ENCODE measurements at regions not wholly inside any gene's neighbourhood (a gene's known extent, or its start where the extent isn't known, plus 50 kb on each side); places are given as distances from the start of the nearest gene placed in this dataset.

DNA sequence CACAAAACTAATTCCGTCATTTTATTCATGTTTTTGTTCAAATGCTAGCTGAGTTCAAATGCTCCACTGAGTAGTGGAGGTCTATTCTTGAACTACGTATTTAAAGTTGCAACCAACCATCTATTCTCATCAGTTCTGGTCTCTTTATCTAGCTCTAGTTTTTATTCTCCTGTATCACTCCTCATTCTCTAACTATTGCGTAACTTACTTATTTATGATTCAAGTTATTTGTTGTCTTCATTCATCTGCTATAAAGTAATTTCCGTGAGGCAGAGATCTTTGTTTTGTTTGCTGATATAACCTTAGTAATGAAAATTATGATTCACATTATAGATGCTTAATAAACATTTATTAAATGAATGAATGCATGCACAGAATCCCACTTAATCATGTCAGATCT is 221.6 kb upstream of the ASCC3 start:
- no TSS peak for BruUV-seq (replicated peaks)
- Mint-ChIP-seq H3K27ac (ENCODE audit: unreplicated experiment) (no peak overlapping the region), H3K9me3 (ENCODE audit: unreplicated experiment) (peaks cover 9% of the 10 kb centered on the region), H3K27me3 (ENCODE audit: insufficient read depth, unreplicated experiment) (peaks cover 3% of the 10 kb centered on the region), H3K4me3 (ENCODE audit: unreplicated experiment) (no peak overlapping the region), H3K36me3 (ENCODE audit: insufficient read depth, unreplicated experiment) (no peaks in the 10 kb centered on the region), H3K4me1 (ENCODE audit: low read depth, unreplicated experiment) (no peaks in the 10 kb centered on the region)
- CTCF ChIA-PET: no interaction called here
- Histone ChIP-seq H3K27me3 (replicated peaks; ENCODE audit: control insufficient read depth, insufficient read depth, low read length) (no peaks in the 10 kb centered on the region), H3K36me3 (ENCODE audit: control insufficient read depth, insufficient read depth, low read length) (no peaks in the 10 kb centered on the region), H3K4me3 (ENCODE audit: low read depth, low read length) (no peak overlapping the region), H3K9me3 (no peaks in the 10 kb centered on the region; the same call in 1 of the 2 replicates), H3K4me1 (no peaks in the 10 kb centered on the region)
- intact Hi-C loops (cut with micrococcal nuclease; ENCODE audit: unreplicated experiment): loop anchor here (5.0 kb wide), 1 partner anchor 305 kb away; no protein-coding TSS in a partner anchor
- POLR2A ChIA-PET: no interaction called here
- TF ChIP-seq, protein P1, sequence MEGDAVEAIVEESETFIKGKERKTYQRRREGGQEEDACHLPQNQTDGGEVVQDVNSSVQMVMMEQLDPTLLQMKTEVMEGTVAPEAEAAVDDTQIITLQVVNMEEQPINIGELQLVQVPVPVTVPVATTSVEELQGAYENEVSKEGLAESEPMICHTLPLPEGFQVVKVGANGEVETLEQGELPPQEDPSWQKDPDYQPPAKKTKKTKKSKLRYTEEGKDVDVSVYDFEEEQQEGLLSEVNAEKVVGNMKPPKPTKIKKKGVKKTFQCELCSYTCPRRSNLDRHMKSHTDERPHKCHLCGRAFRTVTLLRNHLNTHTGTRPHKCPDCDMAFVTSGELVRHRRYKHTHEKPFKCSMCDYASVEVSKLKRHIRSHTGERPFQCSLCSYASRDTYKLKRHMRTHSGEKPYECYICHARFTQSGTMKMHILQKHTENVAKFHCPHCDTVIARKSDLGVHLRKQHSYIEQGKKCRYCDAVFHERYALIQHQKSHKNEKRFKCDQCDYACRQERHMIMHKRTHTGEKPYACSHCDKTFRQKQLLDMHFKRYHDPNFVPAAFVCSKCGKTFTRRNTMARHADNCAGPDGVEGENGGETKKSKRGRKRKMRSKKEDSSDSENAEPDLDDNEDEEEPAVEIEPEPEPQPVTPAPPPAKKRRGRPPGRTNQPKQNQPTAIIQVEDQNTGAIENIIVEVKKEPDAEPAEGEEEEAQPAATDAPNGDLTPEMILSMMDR (IDR thresholded peaks at IDR 0.05; ENCODE audit: insufficient read depth in 1 of 2, low read depth in 1 of 2, low read length in 1 of 2, severe bottlenecking in 1 of 2, unreplicated experiment in 1 of 2): no peak
- DNase-seq: no peak

GRCh38 chr6:101108286-101108685 is 227.2 kb upstream of the ASCC3 start:
- H3K9me3 Mint-ChIP-seq (ENCODE audit: unreplicated experiment): no peaks in the 10 kb centered on the region
- POLR2A ChIA-PET: no interaction called here
- no peak overlapping the region for H3K4me3 ChIP-seq (ENCODE audit: low read depth, low read length)
- no peaks in the 10 kb centered on the region for H3K9me3 ChIP-seq
- no peak overlapping the region for H3K27ac Mint-ChIP-seq (ENCODE audit: unreplicated experiment)
- H3K36me3 Mint-ChIP-seq (ENCODE audit: insufficient read depth, unreplicated experiment): no peaks in the 10 kb centered on the region
- no TSS peak for BruUV-seq (replicated peaks)
- no peak overlapping the region for H3K4me3 Mint-ChIP-seq (ENCODE audit: unreplicated experiment)
- intact Hi-C loops (cut with micrococcal nuclease; ENCODE audit: unreplicated experiment): no loop called here
- no peaks in the 10 kb centered on the region for H3K27me3 ChIP-seq (replicated peaks; ENCODE audit: control insufficient read depth, insufficient read depth, low read length)
- peaks cover 2% of the 10 kb centered on the region for H3K27me3 Mint-ChIP-seq (ENCODE audit: insufficient read depth, unreplicated experiment)
- DNase-seq: no peak
- no peaks in the 10 kb centered on the region for H3K4me1 Mint-ChIP-seq (ENCODE audit: low read depth, unreplicated experiment)
- H3K4me1 ChIP-seq: no peaks in the 10 kb centered on the region
- TF ChIP-seq, protein P1 (IDR thresholded peaks at IDR 0.05; ENCODE audit: insufficient read depth in 1 of 2, low read depth in 1 of 2, low read length in 1 of 2, severe bottlenecking in 1 of 2, unreplicated experiment in 1 of 2): no peak
- CTCF ChIA-PET: no interaction called here
- no peaks in the 10 kb centered on the region for H3K36me3 ChIP-seq (ENCODE audit: control insufficient read depth, insufficient read depth, low read length)

- ChIA-PET CTCF (no interaction called here), POLR2A (no interaction called here)
- DNase-seq: no peak
- Mint-ChIP-seq H3K4me1 (ENCODE audit: low read depth, unreplicated experiment) (no peaks in the 10 kb centered on the region), H3K4me3 (ENCODE audit: unreplicated experiment) (no peak overlapping the region), H3K27me3 (ENCODE audit: insufficient read depth, unreplicated experiment) (peaks cover 2% of the 10 kb centered on the region), H3K27ac (ENCODE audit: unreplicated experiment) (no peak overlapping the region), H3K9me3 (ENCODE audit: unreplicated experiment) (no peaks in the 10 kb centered on the region), H3K36me3 (ENCODE audit: insufficient read depth, unreplicated experiment) (no peaks in the 10 kb centered on the region)
- TF ChIP-seq, protein P1 (IDR thresholded peaks at IDR 0.05; ENCODE audit: insufficient read depth in 1 of 2, low read depth in 1 of 2, low read length in 1 of 2, severe bottlenecking in 1 of 2, unreplicated experiment in 1 of 2): no peak
- Histone ChIP-seq H3K36me3 (ENCODE audit: control insufficient read depth, insufficient read depth, low read length) (no peaks in the 10 kb centered on the region), H3K4me3 (ENCODE audit: low read depth, low read length) (no peak overlapping the region), H3K27me3 (replicated peaks; ENCODE audit: control insufficient read depth, insufficient read depth, low read length) (no peaks in the 10 kb centered on the region), H3K4me1 (no peaks in the 10 kb centered on the region), H3K9me3 (no peaks in the 10 kb centered on the region)
- BruUV-seq (replicated peaks): no TSS peak
- intact Hi-C loops (cut with micrococcal nuclease; ENCODE audit: unreplicated experiment): no loop called here
Measured at GRCh38 chr6:101110814-101111213, 229.7 kb upstream of the ASCC3 start.

Data from Caco-2 (cell line).